ENCODE measurements at regions not wholly inside any gene's neighbourhood (a gene's known extent, or its start where the extent isn't known, plus 50 kb on each side); places are given as distances from the start of the nearest gene placed in this dataset.

- no peak overlapping the region for H3K4me3 ChIP-seq
- DNase-seq (ENCODE audit: low spot score) (no peak), ATAC-seq (no peak)
- H3K36me3 ChIP-seq (ENCODE audit: insufficient read depth) = no peaks in the 10 kb centered on the region
- no peak overlapping the region for H3K27ac ChIP-seq (ENCODE audit: low read depth)
- H3K4me1 ChIP-seq (ENCODE audit: insufficient read depth) = no peaks in the 10 kb centered on the region
- no peak overlapping the region for H2AFZ ChIP-seq
- H3K79me2 ChIP-seq (replicated peaks; ENCODE audit: insufficient read depth) = no peaks in the 10 kb centered on the region
- Mint-ChIP-seq H3K27me3 (ENCODE audit: insufficient read depth, low read depth, poor library complexity) (no peaks in the 10 kb centered on the region), H3K4me3 (no peak overlapping the region), H3K27ac (no peak overlapping the region), H3K4me1 (no peaks in the 10 kb centered on the region), H3K36me3 (ENCODE audit: low read depth) (no peaks in the 10 kb centered on the region; the same call in 2 of the 3 replicates), H3K9me3 (peaks cover 5% of the 10 kb centered on the region; the same call in 2 of the 3 replicates)
- no peak overlapping the region for H3K4me2 ChIP-seq
- H3K27me3 ChIP-seq (ENCODE audit: insufficient read depth) = no peaks in the 10 kb centered on the region
- no peaks in the 10 kb centered on the region for H3F3A ChIP-seq (replicated peaks; ENCODE audit: low read depth)
- H4K20me1 ChIP-seq (replicated peaks; ENCODE audit: insufficient read depth) = no peaks in the 10 kb centered on the region
- TF ChIP-seq ZNF331 (CRISPR knock-in tag; IDR thresholded peaks at IDR 0.05; ENCODE audit: low read depth) = no peak
- no peak for TF ChIP-seq CTCF (conservative IDR thresholded peaks at IDR 0.05; ENCODE audit: low read depth in 2 of 2)
- no peak for TF ChIP-seq NANOG (IDR thresholded peaks at IDR 0.05; ENCODE audit: borderline replicate concordance)
- H3K9me2 ChIP-seq (ENCODE audit: insufficient read depth) = 0 out of 2 replicates have a peak, but pooled peaks cover 8% of the 10 kb centered on the region
Measured at GRCh38 chr4:59630235-59630634, 1569.9 kb upstream of the ADGRL3 start.

GRCh38 chr4:59630922-59631321 is 1569.2 kb upstream of the ADGRL3 start:
- Histone ChIP-seq H3K4me1 (ENCODE audit: insufficient read depth) (no peaks in the 10 kb centered on the region), H3K4me2 (no peak overlapping the region), H3K27ac (ENCODE audit: low read depth) (no peak overlapping the region), H4K20me1 (replicated peaks; ENCODE audit: insufficient read depth) (no peaks in the 10 kb centered on the region), H3K9me2 (ENCODE audit: insufficient read depth) (0 out of 2 replicates have a peak, but pooled peaks cover 8% of the 10 kb centered on the region), H3F3A (replicated peaks; ENCODE audit: low read depth) (no peaks in the 10 kb centered on the region), H3K27me3 (ENCODE audit: insufficient read depth) (no peaks in the 10 kb centered on the region), H3K79me2 (replicated peaks; ENCODE audit: insufficient read depth) (no peaks in the 10 kb centered on the region), H3K4me3 (no peak overlapping the region), H3K36me3 (ENCODE audit: insufficient read depth) (no peaks in the 10 kb centered on the region), H2AFZ (no peak overlapping the region)
- H3K4me3 Mint-ChIP-seq = no peak overlapping the region
- no peak overlapping the region for H3K27ac Mint-ChIP-seq
- no peaks in the 10 kb centered on the region; the same call in 2 of the 3 replicates for H3K36me3 Mint-ChIP-seq (ENCODE audit: low read depth)
- H3K9me3 Mint-ChIP-seq = peaks cover 5% of the 10 kb centered on the region; the same call in 2 of the 3 replicates
- H3K4me1 Mint-ChIP-seq = no peaks in the 10 kb centered on the region
- ATAC-seq (no peak), DNase-seq (ENCODE audit: low spot score) (no peak)
- H3K27me3 Mint-ChIP-seq (ENCODE audit: insufficient read depth, low read depth, poor library complexity) = no peaks in the 10 kb centered on the region
- TF ChIP-seq POLR2AphosphoS5 (IDR thresholded peaks at IDR 0.05; ENCODE audit: low read depth) = no peak
- TF ChIP-seq NANOG (IDR thresholded peaks at IDR 0.05; ENCODE audit: borderline replicate concordance) = no peak
- TF ChIP-seq, protein P1, sequence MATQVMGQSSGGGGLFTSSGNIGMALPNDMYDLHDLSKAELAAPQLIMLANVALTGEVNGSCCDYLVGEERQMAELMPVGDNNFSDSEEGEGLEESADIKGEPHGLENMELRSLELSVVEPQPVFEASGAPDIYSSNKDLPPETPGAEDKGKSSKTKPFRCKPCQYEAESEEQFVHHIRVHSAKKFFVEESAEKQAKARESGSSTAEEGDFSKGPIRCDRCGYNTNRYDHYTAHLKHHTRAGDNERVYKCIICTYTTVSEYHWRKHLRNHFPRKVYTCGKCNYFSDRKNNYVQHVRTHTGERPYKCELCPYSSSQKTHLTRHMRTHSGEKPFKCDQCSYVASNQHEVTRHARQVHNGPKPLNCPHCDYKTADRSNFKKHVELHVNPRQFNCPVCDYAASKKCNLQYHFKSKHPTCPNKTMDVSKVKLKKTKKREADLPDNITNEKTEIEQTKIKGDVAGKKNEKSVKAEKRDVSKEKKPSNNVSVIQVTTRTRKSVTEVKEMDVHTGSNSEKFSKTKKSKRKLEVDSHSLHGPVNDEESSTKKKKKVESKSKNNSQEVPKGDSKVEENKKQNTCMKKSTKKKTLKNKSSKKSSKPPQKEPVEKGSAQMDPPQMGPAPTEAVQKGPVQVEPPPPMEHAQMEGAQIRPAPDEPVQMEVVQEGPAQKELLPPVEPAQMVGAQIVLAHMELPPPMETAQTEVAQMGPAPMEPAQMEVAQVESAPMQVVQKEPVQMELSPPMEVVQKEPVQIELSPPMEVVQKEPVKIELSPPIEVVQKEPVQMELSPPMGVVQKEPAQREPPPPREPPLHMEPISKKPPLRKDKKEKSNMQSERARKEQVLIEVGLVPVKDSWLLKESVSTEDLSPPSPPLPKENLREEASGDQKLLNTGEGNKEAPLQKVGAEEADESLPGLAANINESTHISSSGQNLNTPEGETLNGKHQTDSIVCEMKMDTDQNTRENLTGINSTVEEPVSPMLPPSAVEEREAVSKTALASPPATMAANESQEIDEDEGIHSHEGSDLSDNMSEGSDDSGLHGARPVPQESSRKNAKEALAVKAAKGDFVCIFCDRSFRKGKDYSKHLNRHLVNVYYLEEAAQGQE (IDR thresholded peaks at IDR 0.05; ENCODE audit: unreplicated experiment) = no peak
- TF ChIP-seq CREB1 (CRISPR knock-in tag; IDR thresholded peaks at IDR 0.05; ENCODE audit: low read depth) = no peak
- TF ChIP-seq STAT1 (IDR thresholded peaks at IDR 0.05; ENCODE audit: unreplicated experiment) = no peak
- TF ChIP-seq JUNB (IDR thresholded peaks at IDR 0.05; ENCODE audit: unreplicated experiment) = no peak
- TF ChIP-seq ZNF331 (CRISPR knock-in tag; IDR thresholded peaks at IDR 0.05; ENCODE audit: low read depth) = no peak
- TF ChIP-seq EZH2 (IDR thresholded peaks at IDR 0.05; ENCODE audit: low read depth, unreplicated experiment) = no peak
- no peak for TF ChIP-seq ZNF114 (CRISPR knock-in tag; IDR thresholded peaks at IDR 0.05)
- no peak for TF ChIP-seq EZH2phosphoT487 (IDR thresholded peaks at IDR 0.05; ENCODE audit: unreplicated experiment)
